ENCODE measurements at regions not wholly inside any gene's neighbourhood (a gene's known extent, or its start where the extent isn't known, plus 50 kb on each side); places are given as distances from the start of the nearest gene placed in this dataset.

DNA sequence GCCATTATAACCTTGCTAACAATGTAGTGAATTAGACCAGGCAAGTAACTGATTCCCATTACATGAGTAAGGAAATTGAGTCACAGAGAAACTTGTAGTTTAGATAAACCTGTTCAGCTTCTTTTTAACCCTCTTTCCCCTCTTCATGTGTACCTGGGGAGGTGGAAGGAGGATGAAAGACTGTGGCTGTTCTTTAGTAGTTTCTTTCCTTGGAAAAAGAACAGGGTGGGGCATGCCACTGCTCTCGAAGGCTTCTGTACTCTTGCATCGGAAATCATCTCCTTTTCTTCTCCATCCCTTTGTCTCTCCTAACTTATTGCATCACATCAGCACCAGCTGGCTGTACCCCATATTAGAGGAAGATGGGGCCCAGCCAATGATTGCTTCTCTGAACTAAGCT is 171.4 kb downstream of the PPARGC1A start:
- ATAC-seq, result no peak
- no TSS peak for BruUV-seq (replicated peaks)
- 2% methylated on average over 2 of the region's 2 CpGs for WGBS (ENCODE audit: low lambda C conversion rate)
- Histone ChIP-seq H3K9me3 (ENCODE audit: low read length) (no peaks in the 10 kb centered on the region), H3K36me3 (replicated peaks in 1 of 2; ENCODE audit: control insufficient read depth in 1 of 2, insufficient read depth in 2 of 2, low read length in 2 of 2) (no peaks in the 10 kb centered on the region), H3K27me3 (ENCODE audit: control insufficient read depth in 1 of 2, insufficient read depth in 2 of 2, low read length in 2 of 2) (no peaks in the 10 kb centered on the region; a peak in 2 of 5 replicates), H4K20me1 (ENCODE audit: insufficient read depth, low read length) (no peaks in the 10 kb centered on the region), H2AFZ (ENCODE audit: low read length) (no peak overlapping the region), H3K9ac (ENCODE audit: insufficient read depth, low read depth, low read length) (no peak overlapping the region), H3K4me2 (ENCODE audit: low read depth, low read length) (no peak overlapping the region), H3K4me1 (ENCODE audit: insufficient read depth, low read length) (no peaks in the 10 kb centered on the region), H3K79me2 (ENCODE audit: insufficient read depth, low read length) (no peaks in the 10 kb centered on the region), H3K27ac (ENCODE audit: extremely low read length, insufficient read depth, low read length) (no peak overlapping the region), H3K4me3 (replicated peaks in 1 of 3; ENCODE audit: insufficient read depth in 1 of 3, low read depth in 2 of 3, low read length in 3 of 3) (no peak overlapping the region)
- POLR2A ChIA-PET, result no interaction called here
- in situ Hi-C loops (cut with HindIII; ENCODE audit: extremely low pct_ligation_motif_present, low pct_unique_long_range_greater_than_20kb) (no loop called here), intact Hi-C loops (cut with micrococcal nuclease; ENCODE audit: unreplicated experiment) (no loop called here)
- FAIRE-seq, result no peak
- CTCF ChIA-PET (ENCODE audit: low intra/inter-chr PET ratio, low total read pairs), result no interaction called here
- no peak for DNase-seq (ENCODE audit: low spot score)
- TF ChIP-seq ZNF678 (CRISPR knock-in tag; IDR thresholded peaks at IDR 0.05) (no peak), RBAK (CRISPR knock-in tag; IDR thresholded peaks at IDR 0.05) (no peak), CEBPB (IDR thresholded peaks at IDR 0.05; ENCODE audit: borderline replicate concordance, low read depth, low read length) (peak; percentile 37; the same call in 1 of the 2 replicates)
- TF ChIP-seq, protein P1, sequence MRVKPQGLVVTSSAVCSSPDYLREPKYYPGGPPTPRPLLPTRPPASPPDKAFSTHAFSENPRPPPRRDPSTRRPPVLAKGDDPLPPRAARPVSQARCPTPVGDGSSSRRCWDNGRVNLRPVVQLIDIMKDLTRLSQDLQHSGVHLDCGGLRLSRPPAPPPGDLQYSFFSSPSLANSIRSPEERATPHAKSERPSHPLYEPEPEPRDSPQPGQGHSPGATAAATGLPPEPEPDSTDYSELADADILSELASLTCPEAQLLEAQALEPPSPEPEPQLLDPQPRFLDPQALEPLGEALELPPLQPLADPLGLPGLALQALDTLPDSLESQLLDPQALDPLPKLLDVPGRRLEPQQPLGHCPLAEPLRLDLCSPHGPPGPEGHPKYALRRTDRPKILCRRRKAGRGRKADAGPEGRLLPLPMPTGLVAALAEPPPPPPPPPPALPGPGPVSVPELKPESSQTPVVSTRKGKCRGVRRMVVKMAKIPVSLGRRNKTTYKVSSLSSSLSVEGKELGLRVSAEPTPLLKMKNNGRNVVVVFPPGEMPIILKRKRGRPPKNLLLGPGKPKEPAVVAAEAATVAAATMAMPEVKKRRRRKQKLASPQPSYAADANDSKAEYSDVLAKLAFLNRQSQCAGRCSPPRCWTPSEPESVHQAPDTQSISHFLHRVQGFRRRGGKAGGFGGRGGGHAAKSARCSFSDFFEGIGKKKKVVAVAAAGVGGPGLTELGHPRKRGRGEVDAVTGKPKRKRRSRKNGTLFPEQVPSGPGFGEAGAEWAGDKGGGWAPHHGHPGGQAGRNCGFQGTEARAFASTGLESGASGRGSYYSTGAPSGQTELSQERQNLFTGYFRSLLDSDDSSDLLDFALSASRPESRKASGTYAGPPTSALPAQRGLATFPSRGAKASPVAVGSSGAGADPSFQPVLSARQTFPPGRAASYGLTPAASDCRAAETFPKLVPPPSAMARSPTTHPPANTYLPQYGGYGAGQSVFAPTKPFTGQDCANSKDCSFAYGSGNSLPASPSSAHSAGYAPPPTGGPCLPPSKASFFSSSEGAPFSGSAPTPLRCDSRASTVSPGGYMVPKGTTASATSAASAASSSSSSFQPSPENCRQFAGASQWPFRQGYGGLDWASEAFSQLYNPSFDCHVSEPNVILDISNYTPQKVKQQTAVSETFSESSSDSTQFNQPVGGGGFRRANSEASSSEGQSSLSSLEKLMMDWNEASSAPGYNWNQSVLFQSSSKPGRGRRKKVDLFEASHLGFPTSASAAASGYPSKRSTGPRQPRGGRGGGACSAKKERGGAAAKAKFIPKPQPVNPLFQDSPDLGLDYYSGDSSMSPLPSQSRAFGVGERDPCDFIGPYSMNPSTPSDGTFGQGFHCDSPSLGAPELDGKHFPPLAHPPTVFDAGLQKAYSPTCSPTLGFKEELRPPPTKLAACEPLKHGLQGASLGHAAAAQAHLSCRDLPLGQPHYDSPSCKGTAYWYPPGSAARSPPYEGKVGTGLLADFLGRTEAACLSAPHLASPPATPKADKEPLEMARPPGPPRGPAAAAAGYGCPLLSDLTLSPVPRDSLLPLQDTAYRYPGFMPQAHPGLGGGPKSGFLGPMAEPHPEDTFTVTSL (CRISPR knock-in tag; IDR thresholded peaks at IDR 0.05; ENCODE audit: borderline replicate concordance), result no peak

Measured in HepG2 (cell line).